Gastrocnemius medialis (tissue), 4 donors: ENCODE measurements at regions not wholly inside any gene's neighbourhood (a gene's known extent, or its start where the extent isn't known, plus 50 kb on each side); places are given as distances from the start of the nearest gene placed in this dataset.

Experiments used
- ATAC-seq, 2 donors: fragments of 150-250 bp; one replicate each; pipeline ENCODE4 v1.9.1; 2016
- DNase-seq, 2 donors: peaks; one replicate each; pipeline ENCODE4 v3.0.0-alpha.2; 2019
- H3K27ac ChIP-seq, 4 donors: fragments of 200-600 bp; sonication (generic); 1 replicate in 1 of 4; 2 replicates in 3 of 4; pipeline ENCODE4 v1.5.1; 2016 to 2018; ENCODE audit warnings: mild to moderate bottlenecking in 2 of 4, moderate library complexity in 1 of 4
- H3K27me3 ChIP-seq, 3 donors: fragments of 200-600 bp; sonication (generic) in 2 of 3; 1 replicate in 1 of 3; 2 replicates in 2 of 3; pipeline versions ENCODE4 v1.5.1 to v1.6.0; 2016 to 2019; ENCODE audit warnings: mild to moderate bottlenecking in 1 of 3, moderate library complexity in 1 of 3
- H3K36me3 ChIP-seq, 2 donors: fragments of 200-600 bp; sonication (generic) in 1 of 2; one replicate each; pipeline ENCODE4 v1.5.1; 2017 to 2018
- H3K4me1 ChIP-seq, 2 donors: fragments of 200-600 bp; sonication (generic) in 1 of 2; one replicate each; pipeline ENCODE4 v1.5.1; 2016 to 2017; ENCODE audit warnings: mild to moderate bottlenecking in 2 of 2
- H3K4me3 ChIP-seq, 4 donors: fragments of 200-600 bp; sonication (generic) in 3 of 4; 1 replicate in 1 of 4; 2 replicates in 3 of 4; pipeline ENCODE4 v1.5.1; 2016 to 2019; ENCODE audit warnings: mild to moderate bottlenecking in 2 of 4
- H3K9me3 ChIP-seq, 3 donors: fragments of 200-600 bp; sonication (generic) in 2 of 3; 1 replicate in 1 of 3; 2 replicates in 2 of 3; pipeline ENCODE4 v1.5.1; 2016 to 2019
- CTCF ChIP-seq, 5 experiments: fragments of 450-650 bp in 3 of 5; fragments of 200-600 bp in 2 of 5; sonication (generic) in 2 of 5; IDR thresholded peaks in 4 of 5; conservative IDR thresholded peaks in 1 of 5; 1 replicate in 4 of 5; 2 replicates in 1 of 5; pipeline ENCODE4 v1.5.1; 2016 to 2019; ENCODE audit warnings: antibody characterized with exemption in 5 of 5, mild to moderate bottlenecking in 3 of 5, moderate library complexity in 3 of 5
- POLR2A ChIP-seq, 2 donors: fragments of 450-650 bp; IDR thresholded peaks; one replicate each; pipeline ENCODE4 v1.6.1; 2017; ENCODE audit warnings: antibody characterized with exemption in 2 of 2, mild to moderate bottlenecking in 2 of 2, moderate library complexity in 2 of 2
- in situ Hi-C, 4 donors: fragments of 200-750 bp; cut with MboI; loops; one replicate each; pipeline versions ENCODE4 v1.15.0 to v1.8.0; 2017; ENCODE audit warnings: low sequenced_read_pairs in 4 of 4
- intact Hi-C: fragments of 100-400 bp; cut with DNase I; formaldehyde crosslinking; loops from one replicate; pipeline ENCODE4 v1.15.1; 2023; ENCODE audit warnings: low total_unique reads

GRCh38 chr6:114534813-114535212 is 192.0 kb upstream of the HS3ST5 start:
- H3K9me3 ChIP-seq: no peaks in the 10 kb centered on the region
- intact Hi-C loops (no loop called here), in situ Hi-C loops (no loop called here)
- ATAC-seq (no peak), DNase-seq (no peak)
- H3K4me3 ChIP-seq: no peak overlapping the region
- H3K36me3 ChIP-seq: no peaks in the 10 kb centered on the region
- TF ChIP-seq POLR2A (IDR thresholded peaks at IDR 0.05): no peak
- no peak for TF ChIP-seq CTCF (IDR thresholded peaks at IDR 0.05 in 4 of 5, conservative IDR thresholded peaks at IDR 0.05 in 1 of 5)
- no peak overlapping the region for H3K27ac ChIP-seq
- no peaks in the 10 kb centered on the region for H3K27me3 ChIP-seq
- H3K4me1 ChIP-seq: no peaks in the 10 kb centered on the region

DNA sequence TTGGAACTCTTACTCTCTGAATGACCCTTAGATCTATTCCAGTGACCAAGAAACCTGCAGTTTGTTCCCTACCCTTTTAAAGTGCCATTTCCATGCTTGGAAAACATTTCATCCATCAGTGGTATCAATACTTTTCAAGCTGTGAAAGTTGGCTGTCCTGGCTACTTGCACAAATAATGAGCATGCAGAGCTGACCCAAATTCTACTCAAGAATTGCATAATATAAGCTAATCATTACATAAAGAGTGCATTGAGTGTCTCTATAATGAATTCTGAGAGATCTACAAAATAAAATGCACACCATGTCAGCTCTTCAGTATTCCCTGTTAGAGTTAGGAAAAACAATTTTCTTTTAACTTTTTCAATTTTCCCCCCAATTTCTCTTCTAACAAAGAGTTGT is 181.3 kb upstream of the HS3ST5 start:
- Histone ChIP-seq H3K27ac (no peak overlapping the region), H3K36me3 (no peaks in the 10 kb centered on the region), H3K4me3 (no peak overlapping the region), H3K27me3 (no peaks in the 10 kb centered on the region), H3K4me1 (no peaks in the 10 kb centered on the region), H3K9me3 (no peaks in the 10 kb centered on the region)
- no peak for DNase-seq
- ATAC-seq: no peak
- in situ Hi-C loops: no loop called here
- intact Hi-C loops: no loop called here
- no peak for TF ChIP-seq CTCF (IDR thresholded peaks at IDR 0.05 in 4 of 5, conservative IDR thresholded peaks at IDR 0.05 in 1 of 5)
- no peak for TF ChIP-seq POLR2A (IDR thresholded peaks at IDR 0.05)

GRCh38 chr6:114523508-114523907 is 180.7 kb upstream of the HS3ST5 start:
- Histone ChIP-seq H3K27me3 (no peaks in the 10 kb centered on the region), H3K9me3 (no peaks in the 10 kb centered on the region), H3K4me3 (no peak overlapping the region), H3K36me3 (no peaks in the 10 kb centered on the region), H3K4me1 (no peaks in the 10 kb centered on the region), H3K27ac (no peak overlapping the region)
- TF ChIP-seq POLR2A (IDR thresholded peaks at IDR 0.05) (no peak), CTCF (IDR thresholded peaks at IDR 0.05 in 4 of 5, conservative IDR thresholded peaks at IDR 0.05 in 1 of 5) (no peak)
- in situ Hi-C loops (no loop called here), intact Hi-C loops (no loop called here)
- DNase-seq (no peak), ATAC-seq (no peak)

DNA sequence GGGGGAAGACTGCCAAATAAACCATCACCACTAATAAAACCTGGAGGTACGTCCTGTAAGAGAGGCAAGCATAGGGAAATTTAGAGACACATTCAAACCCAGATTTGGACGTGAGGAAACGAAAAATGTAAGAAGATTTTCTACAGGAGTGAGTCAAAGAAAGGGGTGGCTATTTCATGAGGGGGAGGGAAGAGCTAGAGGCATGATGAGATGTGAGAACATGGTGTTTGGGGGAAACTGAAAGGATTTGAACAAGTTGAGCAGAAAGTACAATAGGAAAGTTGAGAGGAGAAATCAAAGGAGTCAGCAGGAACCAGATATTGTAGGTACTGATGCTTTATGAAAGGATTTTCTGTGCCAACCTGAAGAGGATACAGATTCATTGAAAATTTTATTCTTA is 179.1 kb upstream of the HS3ST5 start:
- TF ChIP-seq POLR2A (IDR thresholded peaks at IDR 0.05): no peak
- no peak for TF ChIP-seq CTCF (IDR thresholded peaks at IDR 0.05 in 4 of 5, conservative IDR thresholded peaks at IDR 0.05 in 1 of 5)
- Histone ChIP-seq H3K4me3 (no peak overlapping the region), H3K4me1 (no peaks in the 10 kb centered on the region), H3K27me3 (no peaks in the 10 kb centered on the region), H3K27ac (no peak overlapping the region), H3K9me3 (no peaks in the 10 kb centered on the region), H3K36me3 (no peaks in the 10 kb centered on the region)
- intact Hi-C loops: no loop called here
- DNase-seq (no peak), ATAC-seq (no peak)
- in situ Hi-C loops: no loop called here

GRCh38 chr6:114520976-114521375 is 178.2 kb upstream of the HS3ST5 start:
- Histone ChIP-seq H3K4me1 (no peaks in the 10 kb centered on the region), H3K4me3 (no peak overlapping the region), H3K27me3 (no peaks in the 10 kb centered on the region), H3K36me3 (no peaks in the 10 kb centered on the region), H3K9me3 (no peaks in the 10 kb centered on the region), H3K27ac (no peak overlapping the region)
- TF ChIP-seq CTCF (IDR thresholded peaks at IDR 0.05 in 4 of 5, conservative IDR thresholded peaks at IDR 0.05 in 1 of 5) (no peak), POLR2A (IDR thresholded peaks at IDR 0.05) (no peak)
- ATAC-seq: no peak
- DNase-seq: no peak
- in situ Hi-C loops: no loop called here
- intact Hi-C loops: no loop called here
